Left lung (tissue), 4 donors: ENCODE measurements at regions not wholly inside any gene's neighbourhood (a gene's known extent, or its start where the extent isn't known, plus 50 kb on each side); places are given as distances from the start of the nearest gene placed in this dataset.

Experiments used
- ATAC-seq: fragments of 200-7000 bp; cut with Tn5 transposase; one replicate; pipeline ENCODE4 v1.9.1; 2020; ENCODE audit warnings: moderate library complexity
- DNase-seq, 4 donors: peaks; one replicate each; pipeline ENCODE4 v3.0.0-alpha.2; 2013 to 2020
- H3K27ac ChIP-seq, 2 donors: fragments of 200-600 bp; sonication (generic) in 1 of 2; one replicate each; pipeline versions ENCODE4 v1.5.0 to v1.8.0; 2020 to 2021
- H3K27me3 ChIP-seq, 2 donors: fragments of 200-600 bp; sonication (generic) in 1 of 2; one replicate each; pipeline versions ENCODE4 v1.5.0 to v1.8.0; 2020 to 2021
- H3K36me3 ChIP-seq, 2 donors: fragments of 200-600 bp; sonication (generic) in 1 of 2; one replicate each; pipeline versions ENCODE4 v1.5.0 to v1.8.0; 2020 to 2021
- H3K4me1 ChIP-seq, 2 donors: fragments of 200-600 bp; one replicate each; pipeline ENCODE4 v1.8.0; 2021
- H3K4me3 ChIP-seq, 2 donors: fragments of 200-600 bp; sonication (generic) in 1 of 2; one replicate each; pipeline versions ENCODE4 v1.5.0 to v1.8.0; 2020 to 2021; ENCODE audit warnings: mild to moderate bottlenecking in 1 of 2
- H3K9me3 ChIP-seq, 2 donors: fragments of 200-600 bp; sonication (generic) in 1 of 2; one replicate each; pipeline versions ENCODE4 v1.5.0 to v1.8.0; 2020 to 2021
- CTCF ChIP-seq, 2 donors: fragments of 200-600 bp; sonication (generic) in 1 of 2; IDR thresholded peaks; one replicate each; pipeline versions ENCODE4 v1.5.0 to v1.8.0; 2021; ENCODE audit warnings: antibody characterized with exemption in 2 of 2
- intact Hi-C, 2 donors: fragments of 100-400 bp; cut with DNase I; formaldehyde crosslinking; loops; one replicate each; pipeline versions ENCODE4 v1.11.2 to v1.14.2; 2022
- donor health status: DM: no; HTN: yes; CAD: no.
- donor health status: DM: no; HTN: no; CAD: no.

- TF ChIP-seq CTCF (IDR thresholded peaks at IDR 0.05): no peak
- H3K27ac ChIP-seq: no peak overlapping the region
- H3K4me1 ChIP-seq: no peaks in the 10 kb centered on the region
- intact Hi-C loops: no loop called here
- no peak overlapping the region for H3K4me3 ChIP-seq
- no peaks in the 10 kb centered on the region for H3K9me3 ChIP-seq
- no peak for ATAC-seq
- H3K36me3 ChIP-seq: no peaks in the 10 kb centered on the region
- no peak for DNase-seq
- H3K27me3 ChIP-seq: peaks cover 5 to 28% of the 10 kb centered on the region in 2 donors
Measured at GRCh38 chr15:96598514-96598913, 268.0 kb downstream of the NR2F2 start.

- ATAC-seq: no peak
Measured at GRCh38 chr15:96599268-96599667, 268.8 kb downstream of the NR2F2 start.

DNA sequence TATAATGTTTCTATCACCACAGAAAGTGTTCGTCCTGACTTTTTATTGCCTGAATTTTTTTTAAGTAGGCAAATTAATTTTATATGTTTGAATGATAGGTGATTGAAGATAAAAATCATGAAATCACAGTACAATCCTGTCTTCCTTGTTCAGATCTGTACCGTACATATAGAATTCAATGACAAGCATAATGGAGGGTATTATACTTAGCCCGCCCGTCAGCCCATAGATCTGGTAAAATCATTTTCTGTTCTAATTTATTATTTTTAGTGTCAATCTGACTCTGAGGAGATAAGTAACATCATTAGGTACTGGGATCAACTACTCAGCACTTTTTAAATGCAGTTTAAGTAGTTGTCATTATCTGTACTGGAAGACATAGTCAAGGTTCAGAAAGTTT, 269.9 kb downstream of the NR2F2 start:
- Histone ChIP-seq H3K27ac (no peak overlapping the region), H3K4me1 (no peaks in the 10 kb centered on the region), H3K4me3 (no peak overlapping the region), H3K9me3 (no peaks in the 10 kb centered on the region), H3K27me3 (peaks cover 0 to 14% of the 10 kb centered on the region in 2 donors), H3K36me3 (no peaks in the 10 kb centered on the region)
- intact Hi-C loops: no loop called here
- ATAC-seq (no peak), DNase-seq (no peak)
- TF ChIP-seq CTCF (IDR thresholded peaks at IDR 0.05): no peak

More at GRCh38 chr15:96599268-96599667, 268.8 kb downstream of the NR2F2 start:
- H3K27ac ChIP-seq: no peak overlapping the region
- H3K27me3 ChIP-seq: peaks cover 3 to 25% of the 10 kb centered on the region in 2 donors
- H3K4me3 ChIP-seq: no peak overlapping the region
- H3K9me3 ChIP-seq: no peaks in the 10 kb centered on the region
- intact Hi-C loops: no loop called here
- H3K4me1 ChIP-seq: no peaks in the 10 kb centered on the region
- DNase-seq: no peak
- no peak for TF ChIP-seq CTCF (IDR thresholded peaks at IDR 0.05)
- no peaks in the 10 kb centered on the region for H3K36me3 ChIP-seq

DNA sequence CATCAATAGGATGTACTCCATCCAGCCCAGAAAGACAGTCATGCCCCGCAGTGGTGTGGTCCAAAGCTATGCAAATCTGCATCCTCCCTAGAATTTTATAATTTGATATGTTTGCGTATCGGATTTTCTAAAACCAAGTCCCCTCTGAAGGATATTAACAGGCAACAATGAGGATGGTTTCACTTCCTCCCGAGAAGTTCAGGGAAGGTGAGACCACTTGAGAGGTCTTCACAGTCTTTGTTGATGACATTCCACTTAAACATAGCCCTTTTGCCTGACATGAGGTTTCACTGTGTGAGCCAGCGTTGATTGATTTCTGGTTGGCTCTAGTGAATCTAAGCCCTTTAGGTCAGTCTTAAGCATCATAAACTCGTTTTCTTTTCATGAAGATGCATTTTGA, 276.1 kb downstream of the NR2F2 start:
- peaks cover 0 to 14% of the 10 kb centered on the region in 2 donors for H3K27me3 ChIP-seq
- intact Hi-C loops: no loop called here
- no peak for DNase-seq
- H3K27ac ChIP-seq: no peak overlapping the region
- H3K36me3 ChIP-seq: no peaks in the 10 kb centered on the region
- H3K4me1 ChIP-seq: no peaks in the 10 kb centered on the region
- H3K9me3 ChIP-seq: no peaks in the 10 kb centered on the region
- no peak for TF ChIP-seq CTCF (IDR thresholded peaks at IDR 0.05)
- ATAC-seq: no peak
- H3K4me3 ChIP-seq: no peak overlapping the region

- Histone ChIP-seq H3K36me3 (no peaks in the 10 kb centered on the region), H3K4me3 (no peak overlapping the region), H3K4me1 (no peaks in the 10 kb centered on the region), H3K27me3 (no peaks in the 10 kb centered on the region), H3K9me3 (peaks cover 0 to 12% of the 10 kb centered on the region in 2 donors), H3K27ac (no peak overlapping the region)
- intact Hi-C loops: no loop called here
- DNase-seq (no peak), ATAC-seq (no peak)
- TF ChIP-seq CTCF (IDR thresholded peaks at IDR 0.05): no peak
Measured at GRCh38 chr15:96610757-96611156, 280.3 kb downstream of the NR2F2 start.
